Transverse colon (tissue), 4 donors: ENCODE measurements at regions not wholly inside any gene's neighbourhood (a gene's known extent, or its start where the extent isn't known, plus 50 kb on each side); places are given as distances from the start of the nearest gene placed in this dataset.
"Not testable (repeated sequence)": the region's sequence is repeated elsewhere in the genome, so short reads cannot be mapped to it uniquely, and the experiment has no call there.

Source experiments
- DNase-seq: peaks from one replicate; pipeline ENCODE4 v3.0.0-alpha.2; 2019
- H3K27ac ChIP-seq, 4 donors: fragments of 200-600 bp; sonication (generic); 2 replicates each; pipeline ENCODE4 v1.5.1; 2016 to 2018; ENCODE audit warnings: inconsistent platforms in 4 of 4
- H3K27me3 ChIP-seq: fragments of 200-600 bp; sonication (generic); 2 replicates; pipeline ENCODE4 v1.5.1; 2017; ENCODE audit warnings: inconsistent platforms
- H3K36me3 ChIP-seq, 4 donors: fragments of 200-600 bp; sonication (generic); 2 replicates each; pipeline ENCODE4 v1.5.1; 2017 to 2019; ENCODE audit warnings: inconsistent platforms in 4 of 4
- H3K4me1 ChIP-seq, 4 donors: fragments of 200-600 bp; sonication (generic); 2 replicates each; pipeline ENCODE4 v1.5.1; 2017 to 2020; ENCODE audit warnings: inconsistent platforms in 4 of 4
- H3K4me3 ChIP-seq, 4 donors: fragments of 200-600 bp; sonication (generic); 1 replicate in 1 of 4; 2 replicates in 3 of 4; pipeline versions ENCODE4 v1.5.1 to v1.6.1; 2017 to 2019; ENCODE audit warnings: inconsistent platforms in 4 of 4
- H3K9me3 ChIP-seq, 2 donors: fragments of 200-600 bp; sonication (generic); 2 replicates each; pipeline ENCODE4 v1.5.1; 2017 to 2019; ENCODE audit warnings: inconsistent platforms in 2 of 2
- CTCF ChIP-seq, 5 experiments: fragments of 200-600 bp in 3 of 5; fragments of 450-650 bp in 2 of 5; sonication (generic) in 3 of 5; IDR thresholded peaks; 1 replicate in 2 of 5; 2 replicates in 3 of 5; pipeline ENCODE4 v1.5.1; 2016 to 2017; ENCODE audit warnings: antibody characterized with exemption in 5 of 5, inconsistent platforms in 3 of 5, mild to moderate bottlenecking in 2 of 5, moderate library complexity in 1 of 5
- EP300 ChIP-seq: sonication (generic); formaldehyde crosslinking; IDR thresholded peaks from one replicate; pipeline ENCODE4 v1.6.1; 2017; ENCODE audit warnings: antibody characterized with exemption, low read depth
- POLR2A ChIP-seq: fragments of 450-650 bp; IDR thresholded peaks from one replicate; pipeline ENCODE4 v1.6.1; 2016; ENCODE audit warnings: antibody characterized with exemption, mild to moderate bottlenecking, moderate library complexity
- POLR2AphosphoS5 ChIP-seq, 3 donors: sonication (generic); formaldehyde crosslinking; IDR thresholded peaks; one replicate each; pipeline ENCODE4 v1.6.1; 2016; ENCODE audit warnings: antibody characterized with exemption in 3 of 3
- WGBS, 2 donors: methylation state at CpG; one replicate each; pipeline ENCODE4 v1.1.5; 2018; ENCODE audit warnings: low coverage in 1 of 2; 5-methylcytosine and 5-hydroxymethylcytosine counted together
- in situ Hi-C, 4 donors: fragments of 200-750 bp; cut with MboI; loops; one replicate each; pipeline versions ENCODE4 v1.15.0 to v1.15.1; 2017; ENCODE audit warnings: low sequenced_read_pairs in 3 of 4, low pct_ligation_motif_present in 1 of 4, low pct_unique_long_range_greater_than_20kb in 1 of 4
- intact Hi-C: fragments of 100-400 bp; cut with DNase I; formaldehyde crosslinking; loops from one replicate; pipeline ENCODE4 v1.15.1; 2023; ENCODE audit warnings: low total_unique reads

DNA sequence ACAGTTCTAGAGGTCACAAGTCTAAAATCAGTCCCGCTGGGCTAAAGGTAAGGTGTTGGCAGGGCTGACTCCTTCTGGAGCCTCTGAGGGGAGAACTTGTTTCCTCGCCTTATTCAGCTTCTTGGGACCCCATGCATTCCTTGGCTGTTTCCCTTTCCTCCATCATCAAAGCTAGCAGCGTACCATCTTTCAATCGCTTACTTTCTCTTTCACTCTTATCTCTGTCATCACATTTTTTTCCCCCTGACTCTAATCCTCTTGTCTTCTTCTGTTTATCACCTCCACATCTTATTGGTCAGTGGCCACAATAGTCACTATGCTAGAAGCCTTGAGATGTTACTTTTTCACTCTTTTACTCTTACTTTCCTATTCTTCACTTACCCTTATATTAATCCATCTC, 72.5 kb upstream of the SPEF2 start:
- no peak for TF ChIP-seq POLR2A
- no peak for TF ChIP-seq EP300
- no peak for TF ChIP-seq POLR2AphosphoS5 (IDR thresholded peaks at IDR 0.05)
- TF ChIP-seq CTCF (IDR thresholded peaks at IDR 0.05) = no peak
- Histone ChIP-seq H3K27ac (no peak overlapping the region), H3K4me1 (no peaks in the 10 kb centered on the region), H3K9me3 (no peaks in the 10 kb centered on the region), H3K27me3 (no peaks in the 10 kb centered on the region), H3K4me3 (no peak overlapping the region), H3K36me3 (no peaks in the 10 kb centered on the region)
- DNase-seq = no peak
- 74 to 82% methylated on average over 3 to 4 of the region's 4 CpGs for WGBS, 2 donors
- in situ Hi-C loops = no loop called here
- intact Hi-C loops = no loop called here

DNA sequence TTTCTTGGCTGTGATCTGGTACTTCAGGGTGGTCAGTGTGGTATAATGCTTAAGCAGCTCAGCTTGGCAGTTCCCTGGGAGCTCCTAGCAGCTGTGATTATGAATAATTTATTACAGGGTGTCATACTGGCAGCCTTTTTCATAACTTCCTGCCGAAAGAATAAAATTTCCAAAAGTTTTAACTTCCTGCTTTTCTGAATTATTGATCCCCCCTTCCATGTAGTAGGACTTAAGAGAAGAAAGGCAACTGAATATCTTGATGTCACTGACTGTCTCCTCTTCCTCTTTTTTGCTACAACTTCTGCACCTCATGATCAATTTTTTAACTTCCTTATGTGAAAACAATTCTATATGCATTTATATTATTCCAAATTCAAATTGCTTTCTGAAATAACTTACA, 74.3 kb upstream of the SPEF2 start:
- Histone ChIP-seq H3K36me3 (no peaks in the 10 kb centered on the region), H3K4me3 (no peak overlapping the region), H3K9me3 (no peaks in the 10 kb centered on the region), H3K27me3 (no peaks in the 10 kb centered on the region), H3K27ac (no peak overlapping the region), H3K4me1 (no peaks in the 10 kb centered on the region)
- intact Hi-C loops = no loop called here
- TF ChIP-seq POLR2AphosphoS5 (IDR thresholded peaks at IDR 0.05) (no peak), POLR2A (no peak)
- in situ Hi-C loops = no loop called here
- no peak for DNase-seq
- 43 to 75% methylated on average over 1 of the region's 1 CpG for WGBS, 2 donors

DNA sequence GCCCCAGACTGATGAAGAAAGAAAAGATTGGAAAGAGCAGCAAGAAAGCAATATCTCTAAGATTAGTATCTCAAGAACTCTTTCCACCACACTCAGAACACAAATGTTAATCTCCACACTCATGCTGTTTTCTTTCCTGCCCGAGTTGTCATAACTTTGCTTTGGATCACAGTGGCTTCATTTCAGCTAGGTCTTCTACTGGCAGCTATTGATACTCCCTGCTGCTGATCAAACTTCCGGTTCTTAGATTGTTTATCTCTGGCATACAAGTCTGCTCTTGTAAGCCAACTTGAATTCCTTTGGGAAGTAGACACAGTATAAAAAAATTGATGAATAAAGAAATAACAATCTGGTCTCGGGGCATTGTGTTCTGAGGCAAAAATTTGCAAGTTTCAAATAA, 77.7 kb upstream of the SPEF2 start:
- no peaks in the 10 kb centered on the region for H3K4me1 ChIP-seq
- DNase-seq = no peak
- no peaks in the 10 kb centered on the region for H3K36me3 ChIP-seq
- 28 to 74% methylated on average over 3 of the region's 3 CpGs for WGBS, 2 donors
- no peaks in the 10 kb centered on the region for H3K9me3 ChIP-seq
- intact Hi-C loops (no loop called here), in situ Hi-C loops (no loop called here)
- no peaks in the 10 kb centered on the region for H3K27me3 ChIP-seq
- no peak overlapping the region for H3K27ac ChIP-seq
- no peak for TF ChIP-seq EP300
- TF ChIP-seq POLR2A = no peak
- TF ChIP-seq CTCF (IDR thresholded peaks at IDR 0.05) = no peak
- TF ChIP-seq POLR2AphosphoS5 (IDR thresholded peaks at IDR 0.05) = no peak
- H3K4me3 ChIP-seq = no peak overlapping the region

GRCh38 chr5:35538198-35538931, 79.3 kb upstream of the SPEF2 start:
- TF ChIP-seq EP300 (no peak), POLR2AphosphoS5 (IDR thresholded peaks at IDR 0.05) (no peak), POLR2A (no peak), CTCF (IDR thresholded peaks at IDR 0.05) (no peak)
- H3K36me3 ChIP-seq = no peaks in the 10 kb centered on the region
- H3K9me3 ChIP-seq = no peaks in the 10 kb centered on the region
- intact Hi-C loops = no loop called here
- 48 to 66% methylated on average over 7 of the region's 7 CpGs for WGBS, 2 donors
- no peak overlapping the region for H3K4me3 ChIP-seq
- H3K27ac ChIP-seq = no peak overlapping the region
- in situ Hi-C loops = no loop called here
- no peak for DNase-seq
- H3K4me1 ChIP-seq = no peaks in the 10 kb centered on the region
- no peaks in the 10 kb centered on the region for H3K27me3 ChIP-seq

DNA sequence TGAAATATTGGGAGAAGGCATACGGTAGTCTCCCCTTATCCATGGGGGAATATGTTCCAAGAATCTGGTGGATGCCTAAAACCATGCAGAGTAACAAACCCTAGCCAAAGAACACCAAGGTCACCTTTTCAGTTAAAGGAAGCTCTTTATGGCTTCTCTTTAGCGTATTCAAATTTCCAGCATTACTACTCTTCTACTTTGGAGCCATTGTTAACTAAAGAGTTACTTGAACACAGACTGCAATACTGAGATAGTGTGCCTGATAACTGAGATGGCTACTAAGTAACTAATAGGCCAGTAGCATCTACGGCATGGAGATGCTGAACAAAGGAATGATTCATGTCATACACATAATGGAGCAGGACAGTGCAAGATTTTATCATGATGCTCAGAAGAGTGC, 84.5 kb upstream of the SPEF2 start:
- H3K9me3 ChIP-seq = no peaks in the 10 kb centered on the region
- no peak for TF ChIP-seq EP300
- no peak for TF ChIP-seq POLR2AphosphoS5 (IDR thresholded peaks at IDR 0.05)
- TF ChIP-seq POLR2A = no peak
- no peak for TF ChIP-seq CTCF (IDR thresholded peaks at IDR 0.05)
- H3K4me3 ChIP-seq = no peak overlapping the region
- in situ Hi-C loops (no loop called here), intact Hi-C loops (no loop called here)
- no peaks in the 10 kb centered on the region for H3K36me3 ChIP-seq
- no peaks in the 10 kb centered on the region for H3K4me1 ChIP-seq
- H3K27ac ChIP-seq = no peak overlapping the region
- 77 to 80% methylated on average over 3 of the region's 3 CpGs for WGBS, 2 donors
- H3K27me3 ChIP-seq = no peaks in the 10 kb centered on the region
- no peak for DNase-seq

GRCh38 chr5:35531553-35531952, 86.1 kb upstream of the SPEF2 start:
- H3K36me3 ChIP-seq, in situ Hi-C loops, H3K4me1 ChIP-seq, H3K4me3 ChIP-seq, H3K27me3 ChIP-seq, DNase-seq, H3K27ac ChIP-seq, H3K9me3 ChIP-seq, intact Hi-C loops: not testable (repeated sequence)
- 99% methylated on average over 22 of the region's 29 CpGs; no CpG with 5 or more reads in 1 of the 2 donors for WGBS, 2 donors
